NT2/D1 (cell line): ENCODE measurements at regions not wholly inside any gene's neighbourhood (a gene's known extent, or its start where the extent isn't known, plus 50 kb on each side); places are given as distances from the start of the nearest gene placed in this dataset.
"Not testable (repeated sequence)": the region's sequence is repeated elsewhere in the genome, so short reads cannot be mapped to it uniquely, and the experiment has no call there.

Experiments
- SUZ12 ChIP-seq: IDR thresholded peaks from 2 replicates; pipeline ENCODE4 v1.6.1; 2011; ENCODE audit not compliant: insufficient read length, insufficient read depth; ENCODE audit errors: extremely low read depth
- YY1 ChIP-seq: IDR thresholded peaks from 2 replicates; pipeline ENCODE4 v1.6.1; 2011; ENCODE audit not compliant: insufficient read length, insufficient read depth
- ZNF274 ChIP-seq: IDR thresholded peaks from 2 replicates; pipeline ENCODE4 v1.6.1; 2011; ENCODE audit warnings: mild to moderate bottlenecking, low read depth, low read length

DNA sequence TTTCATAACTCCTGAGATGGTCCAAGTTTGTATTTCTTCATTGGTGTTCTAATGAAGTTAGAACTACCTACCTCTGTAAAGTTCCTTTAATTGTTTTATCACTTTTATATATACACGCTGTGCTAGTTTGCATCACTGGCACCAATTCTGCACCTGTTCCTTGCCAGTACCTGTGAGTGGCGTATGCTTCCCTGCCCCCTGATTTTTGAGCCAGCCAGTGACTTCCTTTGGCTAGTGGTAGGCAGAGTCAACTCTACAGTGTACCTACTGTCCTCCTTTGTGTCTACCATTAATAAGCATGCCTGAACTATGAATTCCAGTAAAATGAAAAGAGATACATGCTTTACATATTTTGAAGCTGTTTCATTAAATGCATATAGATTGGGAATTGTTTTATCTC is 186.8 kb upstream of the SPATA31A3 start:
- TF ChIP-seq ZNF274, YY1, SUZ12: not testable (repeated sequence)
